Fibroblast of mammary gland (primary cell): ENCODE measurements at regions not wholly inside any gene's neighbourhood (a gene's known extent, or its start where the extent isn't known, plus 50 kb on each side); places are given as distances from the start of the nearest gene placed in this dataset.
"Not testable (repeated sequence)": the region's sequence is repeated elsewhere in the genome, so short reads cannot be mapped to it uniquely, and the experiment has no call there.

Experiments used
- DNase-seq: peaks from one replicate; pipeline ENCODE4 v3.0.0-alpha.2; 2010; ENCODE audit warnings: low read depth
- H3K4me3 ChIP-seq: 2 replicates; pipeline ENCODE4 v1.5.1; 2011; ENCODE audit warnings: low read depth, mild to moderate bottlenecking, low read length, moderate library complexity; ENCODE audit not compliant: control insufficient read depth
- TF ChIP-seq, protein P1 (sequence below): conservative IDR thresholded peaks from 2 replicates; pipeline ENCODE4 v1.5.1; 2011; ENCODE audit warnings: low read depth, low read length, inconsistent platforms; ENCODE audit not compliant: control insufficient read depth, insufficient read depth

DNA sequence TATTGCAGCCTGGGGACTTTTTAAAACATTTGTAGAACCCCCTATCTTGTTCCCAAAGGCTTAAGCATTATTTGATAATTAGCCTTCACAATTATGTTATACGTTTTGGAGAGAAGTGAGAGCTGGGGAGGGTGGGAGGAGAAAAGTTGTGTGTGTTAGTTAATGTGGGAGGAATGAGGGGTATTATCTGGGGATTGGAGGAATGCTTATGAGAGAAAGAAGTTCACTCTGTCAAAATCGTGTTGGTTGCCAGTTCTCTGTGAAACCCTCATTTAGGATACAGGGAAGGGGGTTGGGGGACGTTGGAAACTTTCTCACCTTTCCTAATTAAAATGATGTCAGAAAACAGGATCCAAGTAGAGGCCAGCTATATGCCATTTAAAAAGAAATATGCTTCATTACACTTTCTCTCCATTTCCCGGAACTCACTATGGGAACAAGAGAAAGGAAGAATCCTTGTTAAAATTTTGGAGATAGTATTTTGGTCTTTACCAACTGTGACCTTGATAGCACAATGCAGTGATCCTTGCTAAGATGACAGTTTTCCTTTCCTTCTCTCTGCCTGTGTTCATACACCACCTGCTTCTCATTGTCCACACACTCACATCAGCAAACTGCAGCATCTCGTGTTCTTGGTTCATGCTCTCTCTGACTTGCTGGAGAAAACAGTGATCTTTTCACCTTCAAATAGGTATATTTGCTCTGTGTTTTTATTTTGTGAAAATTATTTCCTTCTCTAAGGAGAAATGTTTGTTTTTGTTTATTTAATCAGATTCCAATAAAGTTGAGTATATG is 336.7 kb upstream of the CLINT1 start:
- no peak for DNase-seq

DNA sequence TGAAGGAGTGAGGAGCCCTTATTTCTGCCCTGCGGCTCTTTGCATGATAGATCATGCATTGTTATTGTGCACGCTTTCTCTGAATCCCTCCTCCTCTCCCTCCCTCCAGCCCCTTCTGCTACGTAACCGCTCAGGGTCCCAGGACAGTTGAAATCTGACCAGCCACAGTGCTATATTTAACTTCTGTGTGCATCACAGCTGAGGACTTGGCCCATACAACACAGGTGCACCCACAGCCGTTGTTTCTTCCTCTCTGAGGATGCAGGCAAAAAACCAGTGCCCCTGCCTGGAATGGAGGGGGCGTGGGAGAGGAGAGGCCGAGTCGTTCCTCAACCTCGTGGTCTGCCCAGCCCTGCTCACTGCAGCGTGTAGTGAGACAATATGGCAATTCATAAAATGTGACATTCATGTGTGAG is 335.6 kb upstream of the CLINT1 start:
- no peak for DNase-seq
- no peak overlapping the region for H3K4me3 ChIP-seq
- TF ChIP-seq, protein P1, sequence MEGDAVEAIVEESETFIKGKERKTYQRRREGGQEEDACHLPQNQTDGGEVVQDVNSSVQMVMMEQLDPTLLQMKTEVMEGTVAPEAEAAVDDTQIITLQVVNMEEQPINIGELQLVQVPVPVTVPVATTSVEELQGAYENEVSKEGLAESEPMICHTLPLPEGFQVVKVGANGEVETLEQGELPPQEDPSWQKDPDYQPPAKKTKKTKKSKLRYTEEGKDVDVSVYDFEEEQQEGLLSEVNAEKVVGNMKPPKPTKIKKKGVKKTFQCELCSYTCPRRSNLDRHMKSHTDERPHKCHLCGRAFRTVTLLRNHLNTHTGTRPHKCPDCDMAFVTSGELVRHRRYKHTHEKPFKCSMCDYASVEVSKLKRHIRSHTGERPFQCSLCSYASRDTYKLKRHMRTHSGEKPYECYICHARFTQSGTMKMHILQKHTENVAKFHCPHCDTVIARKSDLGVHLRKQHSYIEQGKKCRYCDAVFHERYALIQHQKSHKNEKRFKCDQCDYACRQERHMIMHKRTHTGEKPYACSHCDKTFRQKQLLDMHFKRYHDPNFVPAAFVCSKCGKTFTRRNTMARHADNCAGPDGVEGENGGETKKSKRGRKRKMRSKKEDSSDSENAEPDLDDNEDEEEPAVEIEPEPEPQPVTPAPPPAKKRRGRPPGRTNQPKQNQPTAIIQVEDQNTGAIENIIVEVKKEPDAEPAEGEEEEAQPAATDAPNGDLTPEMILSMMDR, result no peak

More for the DNA sequence above, 336.7 kb upstream of the CLINT1 start:
- H3K4me3 ChIP-seq, result no peak overlapping the region
- TF ChIP-seq, protein P1, result no peak

DNA sequence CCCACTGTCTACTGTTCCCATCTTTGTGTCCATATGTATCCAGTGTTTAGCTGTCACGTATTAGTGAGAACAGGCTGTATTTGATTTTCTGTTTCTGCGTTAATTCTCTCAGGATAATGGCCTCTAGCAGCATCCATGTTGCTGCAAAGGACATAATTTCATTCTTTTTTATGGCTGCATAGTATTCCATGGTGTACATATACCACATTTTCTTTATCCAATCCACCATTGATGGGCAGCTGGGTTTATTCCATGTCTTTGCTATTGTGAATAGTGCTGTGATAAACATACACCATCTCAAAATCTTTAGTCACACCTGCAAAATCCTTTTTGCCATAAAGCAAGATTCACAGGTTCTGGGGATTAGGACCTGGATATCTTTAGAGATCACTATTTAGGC is 334.4 kb upstream of the CLINT1 start:
- DNase-seq, H3K4me3 ChIP-seq: not testable (repeated sequence)

DNA sequence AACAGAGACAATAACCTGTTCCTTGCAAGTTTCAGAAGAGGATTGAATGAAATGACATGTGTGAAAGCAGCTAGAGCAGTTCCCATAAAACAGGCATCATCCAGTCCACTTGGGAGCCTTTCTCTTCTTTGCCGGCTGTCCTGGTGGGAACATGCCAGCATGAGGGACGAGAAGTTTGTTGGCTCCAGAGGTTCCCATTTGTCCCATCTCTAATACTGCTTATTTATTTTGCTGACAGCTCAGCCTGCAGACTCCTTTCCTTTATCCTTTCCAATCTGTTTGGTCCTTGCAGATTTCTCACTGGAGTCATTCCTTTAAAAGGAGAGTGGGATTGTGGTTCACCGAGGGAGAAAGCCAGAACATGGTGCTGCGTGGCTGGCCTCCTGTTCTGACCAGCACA is 321.5 kb upstream of the CLINT1 start:
- no peak overlapping the region for H3K4me3 ChIP-seq
- no peak for DNase-seq
- TF ChIP-seq, protein P1, result no peak

DNA sequence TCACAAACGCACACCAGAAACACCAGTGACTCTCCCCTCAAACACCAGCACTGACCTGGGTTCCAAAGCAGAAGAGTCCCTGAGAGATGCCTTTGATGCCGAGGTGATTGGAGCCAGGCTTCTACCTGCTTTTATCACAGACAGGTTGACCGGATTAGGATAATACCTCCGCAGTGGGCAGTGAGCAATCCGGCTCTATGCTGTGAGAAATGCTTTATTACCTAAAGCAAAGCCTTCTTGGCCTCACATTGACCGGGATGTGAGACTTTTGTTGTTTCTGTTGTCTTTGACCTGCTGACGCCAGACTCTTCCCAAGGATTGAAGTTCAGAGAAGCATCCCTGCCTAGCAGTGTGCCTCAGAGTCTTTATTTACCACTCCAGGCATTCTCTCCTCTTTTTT is 320.3 kb upstream of the CLINT1 start:
- no peak for DNase-seq
- no peak overlapping the region for H3K4me3 ChIP-seq
- TF ChIP-seq, protein P1, result no peak

DNA sequence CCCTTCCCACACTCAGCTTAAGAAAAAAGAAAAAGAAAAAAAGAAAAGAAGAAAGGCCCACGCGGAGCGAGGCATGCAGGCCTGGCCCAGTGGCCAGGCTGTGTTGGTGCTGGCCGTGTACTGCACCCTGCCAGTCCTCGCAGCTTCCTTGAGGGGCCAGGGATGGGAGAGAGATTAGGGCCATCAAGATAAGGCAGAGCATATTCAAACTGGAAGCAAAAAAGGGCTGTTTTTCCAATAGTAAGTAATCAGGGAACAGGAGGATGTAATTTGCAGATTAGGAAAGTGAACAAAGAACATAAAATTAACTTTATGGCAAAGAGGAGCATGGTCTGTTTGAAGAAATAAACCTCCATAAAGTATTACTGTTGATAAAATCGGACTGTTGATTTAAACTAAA is 319.6 kb upstream of the CLINT1 start:
- DNase-seq, result no peak
- no peak overlapping the region for H3K4me3 ChIP-seq
- TF ChIP-seq, protein P1, result no peak

DNA sequence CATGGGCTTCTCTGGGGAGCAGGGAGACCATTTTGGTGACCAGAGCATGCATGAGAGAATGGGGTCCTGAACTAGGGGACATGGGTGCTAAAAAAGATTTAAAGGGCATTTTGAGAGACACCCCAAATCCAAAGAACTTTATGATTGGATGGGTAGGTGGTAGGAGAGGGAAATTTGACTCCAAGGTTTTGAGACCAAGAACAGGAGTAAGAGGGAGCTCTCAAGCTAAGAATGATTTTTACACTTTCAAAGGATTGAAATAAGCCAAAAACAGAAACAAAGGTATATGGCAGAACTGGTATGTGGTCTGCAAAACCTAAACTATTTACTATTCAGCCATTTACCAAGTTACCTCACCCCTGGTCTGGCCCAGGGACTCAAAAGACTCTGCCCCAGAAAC is 318.2 kb upstream of the CLINT1 start:
- TF ChIP-seq, protein P1, result peak; percentile 1
- DNase-seq, result no peak
- H3K4me3 ChIP-seq, result no peak overlapping the region
